Breast epithelium (tissue), 3 donors: ENCODE measurements at regions not wholly inside any gene's neighbourhood (a gene's known extent, or its start where the extent isn't known, plus 50 kb on each side); places are given as distances from the start of the nearest gene placed in this dataset.

Experiments
- POLR2A ChIP-seq: fragments of 450-650 bp; IDR thresholded peaks from one replicate; pipeline ENCODE4 v1.6.1; 2016; ENCODE audit warnings: antibody characterized with exemption, mild to moderate bottlenecking, moderate library complexity
- POLR2AphosphoS5 ChIP-seq, 3 donors: sonication (generic); formaldehyde crosslinking; IDR thresholded peaks; one replicate each; pipeline ENCODE4 v1.6.1; 2017; ENCODE audit warnings: antibody characterized with exemption in 3 of 3
- TF ChIP-seq, protein P1 (sequence below), 3 donors: fragments of 450-650 bp; IDR thresholded peaks; one replicate each; pipeline ENCODE4 v1.5.1; 2016 to 2017; ENCODE audit warnings: antibody characterized with exemption in 3 of 3, mild to moderate bottlenecking in 3 of 3, moderate library complexity in 3 of 3

DNA sequence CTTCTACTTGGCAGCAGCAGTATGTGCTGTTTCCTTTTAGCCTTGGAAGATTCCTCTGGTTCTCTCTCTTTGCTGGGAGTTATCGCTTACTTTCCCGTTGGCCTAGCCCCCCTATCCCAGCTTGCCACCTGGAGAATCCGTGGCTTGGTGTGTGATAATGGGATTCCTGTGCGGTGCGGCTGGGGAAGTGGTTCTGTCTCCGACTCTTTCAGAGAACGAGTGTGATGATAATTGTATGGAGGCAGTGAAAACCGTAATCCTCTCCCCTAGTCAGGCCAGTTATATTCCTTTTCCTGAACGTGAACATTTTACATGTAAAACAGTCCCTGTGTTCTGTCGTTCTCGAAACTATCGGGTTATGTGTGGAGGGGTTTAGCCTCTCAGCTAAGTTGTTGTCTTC is 300.1 kb upstream of the C2CD4B start:
- TF ChIP-seq, protein P1, sequence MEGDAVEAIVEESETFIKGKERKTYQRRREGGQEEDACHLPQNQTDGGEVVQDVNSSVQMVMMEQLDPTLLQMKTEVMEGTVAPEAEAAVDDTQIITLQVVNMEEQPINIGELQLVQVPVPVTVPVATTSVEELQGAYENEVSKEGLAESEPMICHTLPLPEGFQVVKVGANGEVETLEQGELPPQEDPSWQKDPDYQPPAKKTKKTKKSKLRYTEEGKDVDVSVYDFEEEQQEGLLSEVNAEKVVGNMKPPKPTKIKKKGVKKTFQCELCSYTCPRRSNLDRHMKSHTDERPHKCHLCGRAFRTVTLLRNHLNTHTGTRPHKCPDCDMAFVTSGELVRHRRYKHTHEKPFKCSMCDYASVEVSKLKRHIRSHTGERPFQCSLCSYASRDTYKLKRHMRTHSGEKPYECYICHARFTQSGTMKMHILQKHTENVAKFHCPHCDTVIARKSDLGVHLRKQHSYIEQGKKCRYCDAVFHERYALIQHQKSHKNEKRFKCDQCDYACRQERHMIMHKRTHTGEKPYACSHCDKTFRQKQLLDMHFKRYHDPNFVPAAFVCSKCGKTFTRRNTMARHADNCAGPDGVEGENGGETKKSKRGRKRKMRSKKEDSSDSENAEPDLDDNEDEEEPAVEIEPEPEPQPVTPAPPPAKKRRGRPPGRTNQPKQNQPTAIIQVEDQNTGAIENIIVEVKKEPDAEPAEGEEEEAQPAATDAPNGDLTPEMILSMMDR (IDR thresholded peaks at IDR 0.05), result no peak
- no peak for TF ChIP-seq POLR2A
- TF ChIP-seq POLR2AphosphoS5 (IDR thresholded peaks at IDR 0.05), result no peak
